HUDEP-2 (cell line): ENCODE measurements at regions not wholly inside any gene's neighbourhood (a gene's known extent, or its start where the extent isn't known, plus 50 kb on each side); places are given as distances from the start of the nearest gene placed in this dataset.
A peak's percentile ranks its signal among the peaks of the same experiment; 100 is the strongest.
"Not testable (repeated sequence)": the region's sequence is repeated elsewhere in the genome, so short reads cannot be mapped to it uniquely, and the experiment has no call there.

Experiments used
- DNase-seq, 76 experiments: peaks; one replicate each; lab custom pipeline; 2025; ENCODE audit not compliant: unreplicated experiment in 76 of 76; lab: John Stamatoyannopoulos, UW

DNA sequence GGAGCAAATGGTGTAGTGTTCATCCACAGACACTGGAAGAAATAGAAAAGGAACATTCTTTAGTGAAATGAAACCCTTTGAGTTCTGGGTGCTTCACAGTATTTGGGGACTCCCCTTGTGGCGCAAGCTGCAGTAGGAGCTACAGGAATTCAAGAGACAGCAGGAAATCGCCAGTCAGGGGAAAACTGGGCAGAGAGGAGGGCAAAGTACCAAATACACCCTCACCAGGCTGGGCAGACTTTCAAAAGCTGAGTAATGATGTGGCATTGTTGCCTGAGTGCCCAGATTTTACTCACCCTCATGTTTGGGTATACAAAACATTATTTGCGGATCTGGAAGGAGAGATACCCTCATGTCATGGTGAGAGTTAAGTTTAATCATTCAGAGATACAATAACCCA, 97.9 kb downstream of the SOD2 start:
- DNase-seq, result no peak

DNA sequence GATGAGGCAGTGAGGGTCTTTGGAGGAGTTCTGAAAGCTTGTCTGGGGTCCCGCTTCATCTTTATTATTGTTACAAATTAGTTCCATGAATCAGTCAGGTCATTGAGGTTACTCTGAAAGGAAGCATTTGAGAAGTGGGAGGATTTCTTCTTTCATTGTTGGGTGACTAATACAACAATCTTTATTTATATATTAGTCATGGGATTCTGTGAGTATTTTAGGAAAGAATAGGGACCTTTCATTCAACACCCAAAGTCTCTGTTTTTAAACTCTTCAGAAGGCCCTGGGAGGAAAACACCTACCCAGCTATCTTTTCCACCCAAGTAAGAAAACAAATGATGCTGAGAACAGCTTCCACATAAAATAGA, 98.3 kb downstream of the SOD2 start:
- no peak for DNase-seq

DNA sequence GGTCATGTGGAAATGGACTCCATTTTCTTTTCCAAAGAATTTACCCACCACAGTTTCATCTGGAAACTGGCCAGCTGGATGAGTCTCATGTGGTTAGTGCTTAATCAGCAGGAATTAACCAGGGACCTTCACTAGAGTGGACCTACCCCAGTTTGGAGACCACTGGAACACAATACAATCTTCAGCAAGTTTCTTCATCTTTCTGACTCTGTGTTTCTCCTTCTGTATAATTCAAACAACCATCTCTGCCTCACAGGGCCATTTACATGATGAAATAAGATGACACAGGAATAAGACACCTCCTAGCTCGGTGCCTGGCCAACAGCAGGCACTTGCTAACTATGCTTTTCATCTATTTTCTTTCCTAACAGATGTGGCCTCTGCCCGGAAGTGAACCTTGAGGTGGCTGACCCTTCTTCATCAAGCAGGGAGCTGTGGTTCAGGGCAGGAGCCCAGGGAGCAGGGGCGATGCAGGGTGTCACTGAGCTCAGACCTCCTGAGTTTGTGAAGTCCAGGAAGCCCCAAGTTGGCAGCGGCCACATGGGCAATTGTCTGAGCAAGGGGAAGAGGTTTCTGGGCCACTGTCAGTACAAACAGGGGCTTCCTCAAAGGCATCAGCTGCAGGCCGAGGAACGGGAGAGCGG, 98.8 kb downstream of the SOD2 start:
- DNase-seq, result no peak

DNA sequence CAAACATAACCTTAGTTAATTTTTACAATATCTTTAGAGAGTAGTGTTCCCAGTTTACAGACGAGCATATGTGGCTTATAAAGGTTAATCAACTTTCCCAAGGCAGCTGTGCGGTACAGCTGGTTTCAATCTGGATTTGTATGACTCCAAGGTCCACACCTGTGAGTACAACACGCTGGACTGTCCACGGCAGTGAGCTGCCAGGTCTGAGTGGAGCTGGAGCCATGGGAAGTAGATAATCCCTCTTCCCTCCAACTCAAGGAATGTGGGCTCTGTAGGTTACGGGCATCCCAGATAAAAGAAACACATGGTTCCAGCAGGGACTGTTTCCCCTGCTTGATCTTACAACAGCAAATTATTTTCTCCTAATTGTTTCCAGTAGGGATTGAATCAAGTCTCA, 102.2 kb downstream of the SOD2 start:
- DNase-seq, result no peak

DNA sequence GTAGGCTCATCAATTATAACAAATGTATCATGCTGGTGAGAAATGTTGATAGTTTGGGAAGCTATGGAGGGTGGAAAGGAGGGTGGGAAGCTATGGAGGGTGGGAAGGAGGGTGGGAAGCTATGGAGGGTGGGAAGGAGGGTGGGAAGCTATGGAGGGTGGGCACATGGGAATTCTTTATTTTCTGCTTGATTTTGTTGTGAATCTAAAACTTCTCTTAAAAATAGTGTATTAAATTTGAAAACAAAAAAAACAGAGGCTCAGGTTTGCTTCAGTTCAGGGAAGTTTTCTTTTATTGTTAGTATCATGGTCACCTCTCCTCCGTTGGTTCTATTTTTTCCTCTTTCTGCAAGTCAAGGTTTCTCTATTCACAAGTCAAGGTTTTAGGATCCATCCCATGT, 106.4 kb downstream of the SOD2 start:
- no peak for DNase-seq

DNA sequence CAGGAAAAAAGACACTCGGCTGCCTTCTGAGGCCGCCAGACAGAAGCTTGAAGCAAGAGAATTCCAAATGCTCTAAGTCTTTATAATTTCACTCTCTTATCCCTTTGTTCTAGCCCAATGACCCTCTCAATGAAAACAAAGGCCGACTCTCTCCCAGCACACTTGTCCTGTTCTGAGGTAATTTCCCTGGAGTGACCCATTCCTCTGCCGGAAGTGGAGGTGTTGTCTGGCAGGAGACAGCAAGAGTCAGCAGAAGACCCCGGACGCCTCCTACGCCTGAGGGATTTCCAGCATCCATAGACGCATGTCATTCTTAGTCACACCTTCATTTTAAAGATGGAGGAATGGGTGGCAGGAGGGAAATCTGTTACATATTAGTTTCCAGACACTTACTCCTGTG, 110.3 kb downstream of the SOD2 start:
- no peak for DNase-seq

DNA sequence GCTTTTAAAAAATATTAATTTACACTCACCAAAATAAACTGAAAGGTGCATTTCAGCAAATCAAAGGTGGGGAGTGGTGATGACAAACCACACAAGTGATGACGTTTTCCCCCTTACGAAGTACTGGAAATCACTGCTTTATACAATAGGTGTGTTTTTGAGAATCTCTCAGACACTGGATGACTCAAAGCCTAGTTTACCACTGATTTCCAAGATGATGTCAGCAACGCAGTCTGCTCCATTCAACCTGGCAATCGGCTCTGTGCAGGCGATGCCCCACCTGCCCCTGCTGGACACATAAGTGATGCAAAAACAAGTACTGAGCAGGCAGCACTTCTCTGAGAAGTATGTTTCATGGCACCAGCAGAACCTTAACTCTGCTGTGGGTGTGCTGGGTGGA, 114.4 kb downstream of the SOD2 start:
- DNase-seq, result no peak

DNA sequence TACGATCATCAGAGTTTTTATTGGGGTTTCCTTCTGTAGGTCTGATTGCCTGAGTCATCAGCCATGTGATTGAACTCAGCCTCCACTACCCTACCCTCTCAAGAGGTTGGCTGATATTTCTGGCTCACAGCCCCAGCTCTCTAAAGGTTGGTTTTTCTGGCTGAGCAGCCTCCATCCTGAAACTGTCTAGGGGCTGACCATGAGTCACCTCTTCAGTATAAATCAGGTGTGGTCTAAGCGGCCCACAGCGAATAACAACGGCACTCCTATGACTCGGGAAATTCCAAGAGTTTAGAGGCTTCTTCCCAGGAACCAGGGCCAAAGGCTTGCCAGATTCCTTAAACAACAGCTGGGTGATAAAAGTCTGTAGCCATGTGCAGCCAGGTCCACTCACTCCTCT, 115.5 kb downstream of the SOD2 start:
- peak in 1 of 76 experiments; percentile 3 for DNase-seq

DNA sequence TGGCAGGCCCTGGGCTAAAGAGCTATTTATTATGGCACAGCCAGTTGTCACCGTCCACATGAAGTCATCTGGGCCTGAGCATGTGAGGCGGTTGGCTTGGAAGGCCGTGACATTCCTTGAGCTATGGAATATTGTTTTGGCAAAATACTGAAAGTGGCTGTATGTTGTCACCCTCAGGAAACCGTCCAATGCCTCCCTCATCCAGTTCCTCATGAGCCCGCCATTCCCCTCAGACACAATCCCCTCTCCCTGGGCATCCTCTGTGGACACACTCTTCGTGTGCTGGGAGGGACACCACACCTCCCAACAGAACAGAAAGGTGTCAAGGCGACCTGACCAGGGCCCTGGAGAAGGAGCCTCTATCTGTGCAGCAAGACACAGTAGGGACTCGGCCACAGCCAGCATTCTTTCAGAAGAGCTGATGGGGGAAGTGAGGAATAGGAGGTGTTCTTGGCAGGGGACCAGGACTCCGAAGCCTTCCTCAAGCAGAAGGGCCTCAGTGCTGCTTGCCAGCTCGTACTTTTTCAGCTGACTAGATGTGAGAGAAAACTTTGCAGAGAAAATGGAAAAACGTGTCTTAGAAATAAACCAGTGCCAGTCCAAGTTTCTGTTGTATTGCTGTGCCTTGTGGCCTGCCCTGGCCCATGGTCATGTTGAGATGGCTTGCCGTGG, 120.5 kb downstream of the SOD2 start:
- DNase-seq, result no peak

DNA sequence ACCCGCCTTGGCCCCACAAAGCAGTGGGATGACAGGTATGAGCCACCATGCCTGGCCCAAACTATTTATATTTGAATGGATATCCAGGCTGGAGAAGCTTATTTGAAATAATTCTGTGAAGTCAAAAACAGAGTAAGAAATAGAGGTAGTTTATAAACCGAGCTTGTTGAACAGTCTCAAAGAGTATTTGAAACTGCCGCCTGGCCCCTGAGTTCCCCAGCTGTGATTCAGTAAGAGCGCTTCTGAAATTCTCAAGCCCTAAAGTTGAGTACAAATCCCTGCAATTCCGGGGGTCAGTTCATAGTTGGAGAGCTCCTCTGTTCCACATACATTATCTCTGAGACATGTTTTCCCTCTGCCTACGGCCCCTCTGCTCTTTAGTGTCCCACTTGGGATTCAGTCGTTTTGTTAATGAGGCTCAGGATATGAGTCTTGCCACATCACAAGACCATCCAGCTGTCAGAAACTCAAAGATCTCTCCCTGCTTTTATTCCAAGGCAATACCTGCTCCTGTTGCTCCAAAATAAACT, 127.8 kb downstream of the SOD2 start:
- DNase-seq, result no peak

DNA sequence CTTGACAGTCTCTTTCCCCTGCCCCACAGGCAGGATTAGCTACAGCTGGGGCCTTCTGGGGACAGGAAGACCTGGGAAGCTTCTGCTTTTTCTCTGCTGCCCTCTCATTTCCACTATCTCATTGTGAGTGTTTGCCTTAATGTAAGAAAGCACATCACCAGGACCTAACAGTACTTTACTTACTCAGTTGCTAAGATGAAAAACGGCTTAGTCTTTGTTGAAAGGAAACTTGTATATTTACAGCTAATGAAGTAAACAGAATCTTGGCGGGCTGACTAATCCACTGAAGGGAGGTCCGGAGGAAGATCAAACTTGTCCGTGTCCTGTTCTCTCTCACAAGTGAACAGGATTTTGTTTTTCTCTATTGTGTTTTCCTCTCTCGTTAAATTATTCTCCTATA, 128.6 kb downstream of the SOD2 start:
- no peak for DNase-seq

DNA sequence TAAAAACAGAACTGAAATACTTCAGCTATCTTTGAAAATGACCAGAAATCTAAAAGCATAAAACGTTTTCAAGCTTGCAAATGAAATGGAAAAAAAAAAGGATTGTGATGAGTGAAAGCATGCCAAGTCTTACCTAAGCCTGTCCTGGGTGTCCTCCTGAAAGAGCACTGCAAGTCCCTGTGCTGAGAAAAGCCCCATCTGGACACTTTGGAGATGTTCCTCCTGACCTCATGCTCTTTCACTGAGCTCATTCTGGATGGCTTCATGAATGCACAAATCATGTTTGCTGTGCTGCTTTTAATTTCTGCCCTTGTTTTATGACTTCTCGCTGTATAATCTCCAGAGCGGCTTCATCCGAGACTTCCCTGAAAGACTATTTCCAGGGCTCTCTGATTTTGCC, 136.0 kb downstream of the SOD2 start:
- no peak for DNase-seq

DNA sequence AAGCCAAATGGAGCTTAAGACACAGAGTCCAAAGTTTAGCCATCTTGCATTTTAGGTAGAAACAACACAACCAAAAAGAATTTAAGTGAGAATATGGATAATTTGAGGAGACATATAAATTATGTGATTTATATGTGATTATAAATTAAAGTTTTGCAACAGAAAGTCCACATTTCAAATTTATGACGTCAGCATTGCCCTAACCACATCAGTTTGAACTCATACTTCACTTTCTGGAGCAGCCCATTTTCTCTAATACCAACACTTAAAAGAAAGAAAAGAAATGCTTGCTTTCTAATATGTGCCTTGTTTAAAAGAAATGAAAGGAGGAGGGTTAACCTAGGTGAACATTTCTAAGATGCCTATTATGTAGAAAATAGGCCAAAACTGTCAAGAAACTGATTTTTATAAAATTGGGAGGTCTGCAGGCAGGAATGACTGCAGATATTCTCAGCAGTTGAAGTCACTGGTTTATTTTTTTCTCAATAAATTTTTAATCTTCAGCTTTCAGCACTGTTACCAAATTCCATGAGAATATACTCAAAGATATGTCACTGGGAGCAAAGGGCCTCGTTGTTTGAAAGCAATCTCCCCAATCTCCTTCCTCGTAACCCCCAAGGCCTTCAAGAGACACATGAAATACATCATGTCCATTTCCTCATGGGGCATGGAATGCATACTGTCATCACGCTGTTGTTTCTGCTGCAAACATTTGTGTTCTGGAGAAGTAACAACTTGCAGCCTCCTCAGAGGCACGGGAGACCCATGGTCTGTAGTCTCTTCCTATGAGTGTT, 137.8 kb downstream of the SOD2 start:
- DNase-seq, result no peak

DNA sequence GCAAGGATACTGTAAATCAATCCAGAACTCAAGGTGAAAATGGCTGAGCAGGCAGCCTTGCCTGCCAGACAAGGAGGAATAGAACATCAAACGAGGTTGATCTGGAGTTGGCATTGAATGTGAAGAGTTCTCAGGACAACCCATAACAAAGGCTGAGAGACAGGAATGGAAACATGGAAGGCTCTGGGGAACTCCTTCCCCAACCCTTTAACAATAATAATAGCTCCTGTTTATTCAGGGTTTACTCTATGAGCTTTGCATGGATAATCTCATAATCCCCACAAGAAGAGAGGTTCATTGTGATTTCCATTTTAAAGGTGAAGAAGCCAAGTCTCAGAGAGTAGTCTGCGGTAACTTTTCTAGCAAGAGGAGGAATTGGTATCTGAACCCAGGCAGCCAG, 151.7 kb downstream of the SOD2 start:
- DNase-seq, result no peak

DNA sequence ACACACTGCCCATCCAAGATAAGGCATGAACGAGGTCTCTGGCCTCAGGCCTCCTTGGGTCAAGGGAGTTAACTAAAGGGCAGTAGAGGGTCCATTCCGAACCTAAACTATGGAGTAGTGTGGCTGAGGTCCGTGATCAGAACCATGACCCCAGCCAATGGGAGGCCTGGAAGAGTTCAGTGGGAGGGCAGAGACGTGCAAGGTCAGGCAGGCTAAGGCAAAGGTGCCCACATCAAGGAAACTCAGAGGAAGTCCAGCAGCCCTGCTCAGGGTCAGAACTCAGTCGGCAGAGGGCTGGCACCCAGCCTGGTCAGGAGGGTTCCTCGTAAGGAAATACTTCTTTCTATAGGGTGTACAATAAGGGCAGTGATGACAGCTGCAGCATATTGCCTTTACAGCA, 152.2 kb downstream of the SOD2 start:
- no peak for DNase-seq

DNA sequence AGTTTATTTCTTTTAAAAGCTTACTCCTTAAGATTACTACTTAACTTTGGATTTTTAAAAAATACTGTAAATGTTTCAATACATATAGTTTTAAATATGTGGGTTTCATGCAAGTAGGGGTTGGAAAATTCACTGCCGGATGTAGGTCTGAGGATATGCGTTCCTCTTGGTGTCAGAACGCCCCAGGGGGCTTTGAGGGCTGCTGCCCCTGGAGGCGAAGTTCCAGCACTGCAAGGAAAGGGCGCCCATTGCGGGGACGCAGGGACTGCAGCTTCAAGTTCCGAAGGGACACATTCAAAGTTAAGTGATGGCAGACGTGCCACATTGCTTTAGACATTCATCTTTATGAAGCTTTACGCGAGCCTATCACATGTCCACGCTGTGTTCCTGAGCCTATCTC, 152.9 kb downstream of the SOD2 start:
- peak in 8 of 76 experiments; percentile 3 to 27 (median 9) for DNase-seq

DNA sequence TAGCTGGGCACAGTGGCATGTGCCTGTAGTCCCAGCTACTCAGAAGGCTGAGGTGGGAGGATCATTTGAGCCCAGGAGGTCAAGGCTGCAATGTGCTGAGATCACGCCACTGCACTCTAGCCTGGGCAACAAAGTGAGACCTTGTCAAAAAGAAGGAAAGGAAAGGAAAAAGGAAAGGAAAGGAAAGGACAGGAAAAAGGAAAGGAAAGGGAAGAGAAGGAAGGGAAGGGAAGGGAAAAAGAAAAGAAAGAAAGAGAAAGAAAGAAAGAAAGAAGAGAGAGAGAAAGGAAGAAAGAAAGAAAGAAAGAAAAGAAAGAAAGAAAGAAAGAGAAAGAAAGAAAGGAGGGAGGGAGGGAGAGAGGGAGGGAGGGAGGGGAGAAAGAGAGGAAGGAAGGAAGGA, 155.0 kb downstream of the SOD2 start:
- DNase-seq, result not testable (repeated sequence)

DNA sequence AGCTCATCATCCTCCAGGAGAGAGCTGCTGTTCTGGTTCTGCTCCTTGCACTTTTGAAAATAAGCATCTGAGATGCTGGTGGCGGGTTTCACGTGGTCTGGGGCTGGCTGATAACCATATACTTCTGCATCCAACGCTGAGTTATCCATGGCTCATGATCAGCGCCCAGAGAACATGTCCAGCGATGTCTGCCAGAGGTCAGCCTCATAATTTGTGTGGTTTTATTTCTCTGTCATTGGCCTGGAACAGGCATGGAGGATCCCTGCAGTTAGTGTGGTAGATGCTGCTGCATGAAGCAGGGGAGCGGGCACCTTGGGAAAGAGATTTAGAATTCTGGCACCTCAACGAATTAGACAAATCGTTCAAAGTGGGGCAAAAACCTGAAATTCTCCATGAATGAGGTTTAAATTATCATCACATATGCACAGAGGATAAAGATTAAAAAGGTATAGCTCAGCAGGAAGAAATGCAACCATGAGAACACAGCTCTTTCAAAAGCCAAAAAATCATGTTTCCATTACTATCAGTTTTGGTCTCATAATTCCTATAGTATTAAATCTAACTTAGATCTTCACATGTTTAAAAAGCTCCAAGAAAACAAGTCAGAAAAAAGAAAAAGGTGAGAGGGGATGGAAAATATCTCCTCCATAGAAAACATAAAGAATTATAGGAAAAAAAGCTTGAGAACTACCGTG, 157.2 kb downstream of the SOD2 start:
- DNase-seq, result no peak

DNA sequence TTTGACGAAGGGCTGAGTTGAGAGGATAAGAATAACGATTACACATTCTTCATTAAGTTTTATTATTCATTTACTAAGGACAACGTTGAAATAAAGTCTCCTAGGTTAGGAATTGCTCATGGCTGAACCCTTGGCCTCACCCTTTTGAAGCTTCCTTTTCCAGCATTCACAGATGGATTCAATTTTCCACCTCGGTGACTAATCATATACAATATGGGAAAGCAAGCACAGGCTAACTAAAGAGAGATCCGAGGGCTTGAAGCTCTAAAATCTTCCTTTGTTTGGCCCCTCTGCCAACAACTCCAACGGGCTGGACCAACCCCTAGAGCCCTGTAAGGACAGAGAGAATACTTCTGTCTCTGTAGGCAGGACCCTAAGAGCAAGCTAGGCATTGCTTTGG, 159.5 kb downstream of the SOD2 start:
- DNase-seq, result no peak

DNA sequence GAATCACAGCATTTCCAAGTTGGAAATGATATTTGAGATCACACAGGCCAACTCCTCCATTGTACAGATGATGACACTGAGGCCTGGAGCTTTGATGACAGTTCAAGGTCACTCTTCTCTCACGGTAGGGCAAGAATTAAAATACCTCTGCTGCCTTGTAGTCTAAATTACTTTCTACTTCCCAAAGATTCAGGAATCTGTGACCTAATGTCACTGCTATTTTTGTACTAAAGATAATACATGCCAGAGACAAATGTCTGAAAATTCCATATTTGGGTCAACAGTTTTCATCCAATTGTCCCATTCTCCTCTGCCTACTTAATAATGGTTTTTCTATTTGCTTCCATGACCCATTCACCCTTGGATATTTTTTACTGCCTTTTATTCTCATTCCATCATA, 160.0 kb downstream of the SOD2 start:
- no peak for DNase-seq

DNA sequence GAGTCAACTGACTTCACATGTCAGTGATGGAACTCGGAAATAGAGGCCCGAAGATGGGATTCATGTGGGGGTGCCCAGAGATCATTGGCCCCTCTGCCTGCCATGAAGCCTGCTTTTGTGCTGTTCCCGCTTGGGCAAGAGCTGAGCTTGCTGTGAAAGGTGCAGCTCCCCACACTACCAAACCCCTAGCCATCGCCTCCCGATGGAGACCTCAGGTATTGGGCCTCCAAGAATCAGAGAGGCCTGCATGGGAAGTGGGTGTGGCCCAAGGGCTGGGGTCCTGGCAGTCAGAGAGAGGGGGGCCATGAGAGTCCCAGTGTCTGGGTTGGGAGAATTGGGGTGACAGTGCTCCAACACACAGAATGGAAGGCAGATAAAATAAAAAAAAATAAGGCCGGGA, 160.9 kb downstream of the SOD2 start:
- DNase-seq, result no peak
